ENCODE measurements at regions not wholly inside any gene's neighbourhood (a gene's known extent, or its start where the extent isn't known, plus 50 kb on each side); places are given as distances from the start of the nearest gene placed in this dataset.

DNA sequence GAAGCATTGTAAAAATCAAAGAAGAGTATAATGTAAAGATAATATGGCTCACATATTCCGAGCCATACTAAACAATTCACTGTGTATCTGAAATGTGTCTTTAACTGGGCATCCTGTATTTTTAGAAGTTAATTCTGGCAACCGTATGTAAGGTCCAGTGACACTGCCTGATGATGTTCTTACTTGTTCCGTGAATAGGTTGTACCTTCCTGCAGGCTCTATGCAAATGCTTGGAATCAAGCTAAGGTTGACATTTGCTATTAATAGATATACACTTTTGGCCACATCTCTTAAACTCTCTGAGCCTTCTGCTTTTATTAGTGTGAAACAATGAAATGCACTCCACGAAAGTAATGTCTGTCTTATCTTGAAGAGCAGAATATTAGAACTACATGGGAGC, 534.6 kb downstream of the CCDC85A start:
- no peak for DNase-seq (ENCODE audit: low spot score in 2 of 2)

DNA sequence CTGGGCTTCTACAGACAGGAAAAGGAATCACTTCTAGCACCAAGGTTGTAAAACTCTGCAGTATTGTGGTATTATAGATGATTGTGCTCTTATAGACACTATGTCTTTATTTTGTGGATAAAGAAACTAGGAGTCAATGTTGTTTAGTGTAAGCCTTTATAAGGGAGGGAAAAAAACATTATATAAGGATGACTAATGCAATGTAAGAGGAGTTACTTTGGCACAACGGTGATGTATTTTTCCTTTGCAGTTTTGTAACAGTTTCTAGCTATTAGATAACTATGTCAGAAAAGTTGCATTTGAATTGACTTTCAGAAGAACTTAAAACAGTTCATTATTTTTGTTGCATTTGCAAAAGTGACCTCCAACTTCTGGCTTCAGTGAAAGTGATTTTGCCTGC, 545.4 kb downstream of the CCDC85A start:
- peaks cover 0 to 21% (median 2%) of the 10 kb centered on the region in 4 donors for H3K9me3 ChIP-seq
- no peak overlapping the region for H3K4me3 ChIP-seq
- no peaks in the 10 kb centered on the region for H3K4me1 ChIP-seq
- H3K27me3 ChIP-seq, result no peaks in the 10 kb centered on the region
- no peak for DNase-seq (ENCODE audit: low spot score in 2 of 2)
- H3K36me3 ChIP-seq, result no peaks in the 10 kb centered on the region
- H3K27ac ChIP-seq, result no peak overlapping the region
- no peak for TF ChIP-seq EP300 (IDR thresholded peaks at IDR 0.05)
- no peak for TF ChIP-seq POLR2A (IDR thresholded peaks at IDR 0.05)
- TF ChIP-seq, protein P1, sequence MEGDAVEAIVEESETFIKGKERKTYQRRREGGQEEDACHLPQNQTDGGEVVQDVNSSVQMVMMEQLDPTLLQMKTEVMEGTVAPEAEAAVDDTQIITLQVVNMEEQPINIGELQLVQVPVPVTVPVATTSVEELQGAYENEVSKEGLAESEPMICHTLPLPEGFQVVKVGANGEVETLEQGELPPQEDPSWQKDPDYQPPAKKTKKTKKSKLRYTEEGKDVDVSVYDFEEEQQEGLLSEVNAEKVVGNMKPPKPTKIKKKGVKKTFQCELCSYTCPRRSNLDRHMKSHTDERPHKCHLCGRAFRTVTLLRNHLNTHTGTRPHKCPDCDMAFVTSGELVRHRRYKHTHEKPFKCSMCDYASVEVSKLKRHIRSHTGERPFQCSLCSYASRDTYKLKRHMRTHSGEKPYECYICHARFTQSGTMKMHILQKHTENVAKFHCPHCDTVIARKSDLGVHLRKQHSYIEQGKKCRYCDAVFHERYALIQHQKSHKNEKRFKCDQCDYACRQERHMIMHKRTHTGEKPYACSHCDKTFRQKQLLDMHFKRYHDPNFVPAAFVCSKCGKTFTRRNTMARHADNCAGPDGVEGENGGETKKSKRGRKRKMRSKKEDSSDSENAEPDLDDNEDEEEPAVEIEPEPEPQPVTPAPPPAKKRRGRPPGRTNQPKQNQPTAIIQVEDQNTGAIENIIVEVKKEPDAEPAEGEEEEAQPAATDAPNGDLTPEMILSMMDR (IDR thresholded peaks at IDR 0.05), result no peak
- 49 to 58% methylated on average over 1 of the region's 1 CpG for WGBS, 2 donors

More for the DNA sequence above, 534.6 kb downstream of the CCDC85A start:
- WGBS, 2 donors, result 87% methylated on average over 4 of the region's 4 CpGs
- no peaks in the 10 kb centered on the region for H3K27me3 ChIP-seq
- TF ChIP-seq EP300 (IDR thresholded peaks at IDR 0.05), result no peak
- no peak overlapping the region for H3K27ac ChIP-seq
- H3K9me3 ChIP-seq, result no peaks in the 10 kb centered on the region
- H3K4me1 ChIP-seq, result no peaks in the 10 kb centered on the region
- H3K4me3 ChIP-seq, result no peak overlapping the region
- no peaks in the 10 kb centered on the region for H3K36me3 ChIP-seq

DNA sequence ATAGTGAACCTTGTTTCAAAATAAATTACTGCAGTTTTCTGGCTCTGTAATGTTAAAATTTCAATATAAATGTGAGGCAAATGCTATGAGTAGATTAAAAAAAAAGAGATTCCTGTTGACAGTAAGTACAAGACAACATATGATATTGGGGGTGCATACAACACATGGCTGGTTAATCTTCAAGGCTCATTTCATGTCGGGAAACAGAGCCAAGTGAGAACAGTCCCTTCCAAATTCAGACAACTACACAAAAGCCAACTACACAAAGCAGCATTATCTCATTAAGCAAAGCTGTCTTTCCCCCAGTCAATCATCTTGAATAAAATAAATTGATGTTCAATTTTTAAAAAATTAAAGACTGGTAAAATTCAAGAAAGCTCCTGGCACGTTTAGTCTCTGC, 549.2 kb downstream of the CCDC85A start:
- H3K4me1 ChIP-seq, result no peaks in the 10 kb centered on the region
- H3K36me3 ChIP-seq, result no peaks in the 10 kb centered on the region
- 70 to 71% methylated on average over 2 of the region's 2 CpGs for WGBS, 2 donors
- TF ChIP-seq, protein P1 (IDR thresholded peaks at IDR 0.05), result no peak
- TF ChIP-seq POLR2A (IDR thresholded peaks at IDR 0.05) (no peak), EP300 (IDR thresholded peaks at IDR 0.05) (no peak)
- H3K9me3 ChIP-seq, result peaks cover 0 to 12% (median 4%) of the 10 kb centered on the region in 4 donors
- no peak overlapping the region for H3K27ac ChIP-seq
- H3K27me3 ChIP-seq, result no peaks in the 10 kb centered on the region
- no peak for DNase-seq (ENCODE audit: low spot score in 2 of 2)
- H3K4me3 ChIP-seq, result no peak overlapping the region

DNA sequence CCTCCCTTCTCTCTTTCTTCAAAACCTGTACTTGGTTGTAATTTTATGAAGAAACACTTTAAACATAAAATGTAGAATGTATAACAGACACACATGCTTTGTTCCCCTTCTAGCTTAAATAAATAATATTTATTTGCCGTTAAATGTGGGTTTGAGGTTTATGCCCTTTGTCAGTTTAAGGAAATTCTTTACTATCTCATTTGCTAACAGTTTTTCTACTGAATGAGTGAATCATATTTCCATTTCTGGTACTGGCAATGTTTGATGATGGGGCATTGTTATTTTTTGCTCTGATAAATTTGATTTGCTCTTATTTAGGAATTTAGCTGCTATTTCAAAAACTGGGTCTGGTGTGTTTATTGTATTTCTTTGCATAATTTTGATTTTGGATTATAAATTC, 555.6 kb downstream of the CCDC85A start:
- no peak for TF ChIP-seq POLR2A (IDR thresholded peaks at IDR 0.05)
- TF ChIP-seq, protein P1 (IDR thresholded peaks at IDR 0.05), result no peak
- no peak for TF ChIP-seq EP300 (IDR thresholded peaks at IDR 0.05)
- 73 to 75% methylated on average over 1 of the region's 1 CpG for WGBS, 2 donors
- H3K9me3 ChIP-seq, result peaks cover 0 to 10% (median 4%) of the 10 kb centered on the region in 4 donors
- no peak overlapping the region for H3K4me3 ChIP-seq
- no peaks in the 10 kb centered on the region for H3K36me3 ChIP-seq
- no peak for DNase-seq (ENCODE audit: low spot score in 2 of 2)
- H3K27ac ChIP-seq, result no peak overlapping the region
- no peaks in the 10 kb centered on the region for H3K27me3 ChIP-seq
- no peaks in the 10 kb centered on the region for H3K4me1 ChIP-seq

DNA sequence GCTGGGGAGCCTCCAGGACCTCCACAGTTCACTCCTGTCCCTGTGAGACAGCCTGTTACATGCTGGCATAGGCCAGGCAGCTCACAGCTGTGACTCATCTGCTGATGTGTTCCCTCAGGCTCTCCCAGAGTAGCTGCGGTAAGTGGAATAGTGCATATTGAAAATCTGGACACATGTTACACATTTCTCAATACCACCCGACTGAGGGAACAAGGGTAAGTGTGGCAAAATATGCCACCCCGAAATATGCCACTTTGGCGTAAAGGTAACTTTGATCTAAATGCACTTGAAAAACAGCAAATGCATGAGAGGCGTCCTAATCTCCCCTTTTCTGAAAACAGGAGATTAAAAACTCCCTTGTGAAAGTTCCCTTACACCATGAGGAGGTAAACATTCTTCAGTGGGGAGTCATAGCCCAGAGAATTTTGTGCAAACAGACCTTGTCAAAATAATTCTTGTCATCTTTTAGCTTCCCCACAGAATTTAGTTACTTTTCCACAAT, 557.9 kb downstream of the CCDC85A start:
- H3K27me3 ChIP-seq, result no peaks in the 10 kb centered on the region
- no peaks in the 10 kb centered on the region for H3K36me3 ChIP-seq
- TF ChIP-seq POLR2A (IDR thresholded peaks at IDR 0.05) (no peak), EP300 (IDR thresholded peaks at IDR 0.05) (no peak)
- TF ChIP-seq, protein P1 (IDR thresholded peaks at IDR 0.05), result no peak
- 57 to 75% methylated on average over 5 of the region's 5 CpGs for WGBS, 2 donors
- no peak overlapping the region for H3K4me3 ChIP-seq
- no peak overlapping the region for H3K27ac ChIP-seq
- no peaks in the 10 kb centered on the region for H3K4me1 ChIP-seq
- no peaks in the 10 kb centered on the region for H3K9me3 ChIP-seq
- no peak for DNase-seq (ENCODE audit: low spot score in 2 of 2)

DNA sequence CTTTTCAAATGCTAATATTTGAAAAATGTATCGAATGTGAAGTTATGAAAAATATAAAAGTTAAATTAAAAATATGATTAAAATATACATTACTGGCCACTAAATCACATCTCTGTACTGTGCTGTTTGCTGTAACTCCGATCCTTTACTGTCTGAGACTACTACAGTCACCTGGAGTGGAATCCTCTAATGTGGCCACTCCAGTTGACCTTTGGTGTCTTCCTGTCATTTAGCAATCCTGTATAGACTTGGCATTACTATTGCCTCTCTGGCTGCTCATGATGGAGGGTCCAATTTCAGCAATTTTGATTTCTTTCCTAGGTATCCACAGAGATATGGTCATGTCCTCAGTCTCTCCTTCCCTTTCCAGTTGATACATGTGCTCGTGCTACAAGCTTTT, 560.0 kb downstream of the CCDC85A start:
- Histone ChIP-seq H3K9me3 (no peaks in the 10 kb centered on the region), H3K27ac (no peak overlapping the region), H3K4me3 (no peak overlapping the region), H3K36me3 (no peaks in the 10 kb centered on the region), H3K4me1 (no peaks in the 10 kb centered on the region), H3K27me3 (no peaks in the 10 kb centered on the region)
- TF ChIP-seq, protein P1 (IDR thresholded peaks at IDR 0.05), result no peak
- TF ChIP-seq POLR2A (IDR thresholded peaks at IDR 0.05) (no peak), EP300 (IDR thresholded peaks at IDR 0.05) (no peak)
- WGBS, 2 donors, result 91% methylated on average over 3 of the region's 3 CpGs
- DNase-seq (ENCODE audit: low spot score in 2 of 2), result no peak

Measured in tibial nerve (tissue), 4 donors.